ENCODE measurements at regions not wholly inside any gene's neighbourhood (a gene's known extent, or its start where the extent isn't known, plus 50 kb on each side); places are given as distances from the start of the nearest gene placed in this dataset.

- no peak for TF ChIP-seq CTCF (conservative IDR thresholded peaks at IDR 0.05)
- no peak for TF ChIP-seq EZH2 (IDR thresholded peaks at IDR 0.05; ENCODE audit: low read depth)
Observed at GRCh38 chr2:236962816-236963215, 122.9 kb upstream of the COPS8 start.
